Uterus (tissue), 2 donors: ENCODE measurements at regions not wholly inside any gene's neighbourhood (a gene's known extent, or its start where the extent isn't known, plus 50 kb on each side); places are given as distances from the start of the nearest gene placed in this dataset.

Experiments
- CTCF ChIP-seq, 4 experiments: fragments of 200-600 bp in 2 of 4; fragments of 450-650 bp in 2 of 4; sonication (generic) in 2 of 4; IDR thresholded peaks; one replicate each; pipeline ENCODE4 v1.5.1; 2016 to 2019; ENCODE audit warnings: antibody characterized with exemption in 4 of 4, mild to moderate bottlenecking in 2 of 4, moderate library complexity in 1 of 4
- POLR2A ChIP-seq, 2 donors: fragments of 450-650 bp; IDR thresholded peaks; one replicate each; pipeline ENCODE4 v1.6.1; 2016; ENCODE audit warnings: antibody characterized with exemption in 2 of 2, mild to moderate bottlenecking in 1 of 2, moderate library complexity in 1 of 2

DNA sequence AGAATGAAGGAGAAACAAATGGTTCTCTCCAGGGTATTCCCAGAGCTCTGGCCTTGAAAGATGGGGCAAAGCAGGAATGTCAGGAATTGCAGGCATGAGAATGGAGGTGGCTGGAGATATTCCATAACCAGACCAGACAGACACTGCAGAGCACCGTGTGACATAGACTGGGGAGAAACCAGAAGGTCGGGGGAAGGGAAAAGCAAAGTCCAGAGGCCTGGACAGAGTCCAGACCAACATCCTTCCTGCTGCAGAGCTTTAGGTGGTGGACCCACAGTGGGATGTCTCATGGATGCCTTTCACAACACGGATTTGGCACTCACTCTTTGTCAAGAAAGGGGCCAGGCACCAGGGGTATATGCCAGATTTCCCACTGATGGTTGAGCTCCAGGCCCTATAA, 177.2 kb upstream of the INHBA start:
- TF ChIP-seq CTCF (IDR thresholded peaks at IDR 0.05) (no peak), POLR2A (IDR thresholded peaks at IDR 0.05) (no peak)
